K562 (cell line): ENCODE measurements at regions not wholly inside any gene's neighbourhood (a gene's known extent, or its start where the extent isn't known, plus 50 kb on each side); places are given as distances from the start of the nearest gene placed in this dataset.

Experiments
- ARID3B ChIP-seq: fragments of 250-450 bp; sonication (Bioruptor Pico); IDR thresholded peaks from 2 replicates; pipeline ENCODE4 v1.4.0; 2020; ENCODE audit warnings: borderline replicate concordance
- CEBPB ChIP-seq: fragments of 450-650 bp; IDR thresholded peaks from 2 replicates; pipeline ENCODE4 v1.6.1; 2016; ENCODE audit warnings: missing genetic modification characterization, missing compliant biosample characterization
- CREB1 ChIP-seq, 2 experiments: sonication (generic) in 1 of 2; formaldehyde crosslinking in 1 of 2; IDR thresholded peaks; 2 replicates each; pipeline versions ENCODE4 v1.6.1 to v1.8.0; 2012 to 2022; ENCODE audit warnings: inconsistent platforms in 1 of 2, mild to moderate bottlenecking in 1 of 2, missing genetic modification reagents in 1 of 2, moderate library complexity in 1 of 2
- LEF1 ChIP-seq: fragments of 450-650 bp; IDR thresholded peaks from 2 replicates; pipeline ENCODE4 v1.6.1; 2016; ENCODE audit warnings: mild to moderate bottlenecking
- MITF ChIP-seq: IDR thresholded peaks from 2 replicates; pipeline ENCODE4 v1.6.1; 2014; ENCODE audit warnings: antibody characterized with exemption
- RERE ChIP-seq: sonication (generic); formaldehyde crosslinking; IDR thresholded peaks from 2 replicates; pipeline ENCODE4 v1.8.0; 2023; ENCODE audit warnings: missing genetic modification reagents, mild to moderate bottlenecking, borderline replicate concordance
- SFPQ ChIP-seq: fragments of 200-400 bp; formaldehyde crosslinking; IDR thresholded peaks from 2 replicates; pipeline ENCODE4 v1.6.1; 2017; ENCODE audit warnings: mild to moderate bottlenecking, low read depth, low read length, moderate library complexity
- SPI1 ChIP-seq: IDR thresholded peaks from 2 replicates; pipeline ENCODE4 v1.6.1; 2011; ENCODE audit warnings: low read depth, low read length, control low read depth, borderline replicate concordance
- TRIM28 ChIP-seq: fragments of 450-650 bp; IDR thresholded peaks from 2 replicates; pipeline ENCODE4 v1.6.1; 2017
- ZBTB34 ChIP-seq: fragments of 250-450 bp; sonication (Bioruptor Pico); IDR thresholded peaks from 2 replicates; pipeline ENCODE4 v1.8.0; 2021; ENCODE audit warnings: mild to moderate bottlenecking, moderate library complexity
- ZNF354B ChIP-seq: fragments of 250-450 bp; sonication (Bioruptor Pico); IDR thresholded peaks from 2 replicates; pipeline ENCODE4 v1.4.0; 2020
- ZNF436 ChIP-seq: fragments of 250-450, 450-650 bp; sonication (Bioruptor Pico); formaldehyde crosslinking; IDR thresholded peaks from 2 replicates; pipeline ENCODE4 v1.7.0; 2020; ENCODE audit warnings: mild to moderate bottlenecking
- ZNF561 ChIP-seq: fragments of 450-650 bp; formaldehyde crosslinking; conservative IDR thresholded peaks from 2 replicates; pipeline ENCODE4 v1.4.0; 2020; ENCODE audit warnings: mild to moderate bottlenecking, moderate library complexity
- ZNF644 ChIP-seq: fragments of 200-800 bp; sonication (Bioruptor generic); IDR thresholded peaks from 2 replicates; pipeline ENCODE4 v1.6.1; 2016; ENCODE audit warnings: low read depth, missing genetic modification characterization, missing compliant biosample characterization

GRCh38 chr6:27591699-27592480 lies 119.0 kb upstream of the ZNF184 start (continued):
- TF ChIP-seq ZBTB34 (CRISPR knock-in tag) (no peak), CEBPB (tag) (no peak), CREB1 (IDR thresholded peaks at IDR 0.05) (no peak; the same call in 1 of the 2 replicates), CREB1 (CRISPR knock-in tag; IDR thresholded peaks at IDR 0.05) (no peak), ZNF644 (tag) (no peak), ZNF561 (CRISPR knock-in tag) (no peak), SPI1 (no peak), TRIM28 (0 out of 2 replicates have a peak, but pooled peaks have one; percentile 54), RERE (CRISPR knock-in tag) (no peak), ZNF436 (CRISPR knock-in tag) (no peak), MITF (no peak), SFPQ (no peak), ARID3B (no peak), LEF1 (no peak; the same call in 1 of the 2 replicates), ZNF354B (CRISPR knock-in tag) (no peak)
